ENCODE measurements at regions not wholly inside any gene's neighbourhood (a gene's known extent, or its start where the extent isn't known, plus 50 kb on each side); places are given as distances from the start of the nearest gene placed in this dataset.

DNA sequence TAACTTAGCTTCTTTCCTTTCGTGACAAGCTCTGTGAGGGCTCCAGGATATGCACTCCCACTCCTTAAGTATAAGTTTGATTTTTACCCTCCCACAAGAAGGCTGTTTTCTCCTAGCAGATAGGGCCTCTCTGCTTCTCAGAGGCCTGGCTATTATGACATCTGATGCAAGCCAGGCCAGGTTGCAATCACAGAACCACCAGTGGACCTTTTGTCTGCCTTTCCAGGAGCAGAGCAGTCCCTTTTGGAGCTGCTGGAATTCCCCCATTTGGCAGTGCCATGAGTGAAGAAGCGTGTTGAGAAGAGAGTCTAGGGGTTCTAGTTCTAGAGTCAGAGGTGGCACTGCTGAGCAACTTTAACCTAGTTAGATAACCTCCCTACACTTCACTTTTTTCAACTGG, 1004.3 kb upstream of the SEMA6D start:
- no peak overlapping the region for H3K27ac Mint-ChIP-seq
- peaks cover 3% of the 10 kb centered on the region for H3K36me3 Mint-ChIP-seq (ENCODE audit: low read depth)
- H3K27me3 Mint-ChIP-seq (ENCODE audit: low read depth, poor library complexity) = no peaks in the 10 kb centered on the region
- no peak overlapping the region for H3K4me3 Mint-ChIP-seq
- peaks cover 24% of the 10 kb centered on the region for H3K4me1 Mint-ChIP-seq
- H3K9me3 Mint-ChIP-seq = peaks cover 6% of the 10 kb centered on the region
- TF ChIP-seq, protein P1, sequence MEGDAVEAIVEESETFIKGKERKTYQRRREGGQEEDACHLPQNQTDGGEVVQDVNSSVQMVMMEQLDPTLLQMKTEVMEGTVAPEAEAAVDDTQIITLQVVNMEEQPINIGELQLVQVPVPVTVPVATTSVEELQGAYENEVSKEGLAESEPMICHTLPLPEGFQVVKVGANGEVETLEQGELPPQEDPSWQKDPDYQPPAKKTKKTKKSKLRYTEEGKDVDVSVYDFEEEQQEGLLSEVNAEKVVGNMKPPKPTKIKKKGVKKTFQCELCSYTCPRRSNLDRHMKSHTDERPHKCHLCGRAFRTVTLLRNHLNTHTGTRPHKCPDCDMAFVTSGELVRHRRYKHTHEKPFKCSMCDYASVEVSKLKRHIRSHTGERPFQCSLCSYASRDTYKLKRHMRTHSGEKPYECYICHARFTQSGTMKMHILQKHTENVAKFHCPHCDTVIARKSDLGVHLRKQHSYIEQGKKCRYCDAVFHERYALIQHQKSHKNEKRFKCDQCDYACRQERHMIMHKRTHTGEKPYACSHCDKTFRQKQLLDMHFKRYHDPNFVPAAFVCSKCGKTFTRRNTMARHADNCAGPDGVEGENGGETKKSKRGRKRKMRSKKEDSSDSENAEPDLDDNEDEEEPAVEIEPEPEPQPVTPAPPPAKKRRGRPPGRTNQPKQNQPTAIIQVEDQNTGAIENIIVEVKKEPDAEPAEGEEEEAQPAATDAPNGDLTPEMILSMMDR (IDR thresholded peaks at IDR 0.05) = no peak
- DNase-seq = no peak

DNA sequence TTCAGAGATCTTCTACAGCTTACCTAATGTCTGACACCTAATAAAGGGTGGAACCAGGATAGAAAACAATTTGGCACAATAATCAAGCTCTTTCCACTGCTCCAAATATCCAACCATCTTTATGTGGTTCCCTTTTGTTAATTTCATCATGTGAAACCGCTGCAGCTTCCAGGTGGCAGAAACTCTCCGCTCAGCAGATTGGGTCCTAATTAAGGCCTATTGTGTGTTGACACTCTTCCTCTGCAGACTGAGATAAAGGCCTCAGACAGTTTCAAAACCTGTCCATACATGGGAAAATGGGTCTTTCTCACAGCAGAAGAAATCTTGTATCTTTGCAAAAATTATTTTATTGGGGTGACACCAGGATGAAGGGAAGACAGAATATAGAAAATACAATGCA, 1002.4 kb upstream of the SEMA6D start:
- H3K4me1 Mint-ChIP-seq = peaks cover 5% of the 10 kb centered on the region
- TF ChIP-seq, protein P1 (IDR thresholded peaks at IDR 0.05) = no peak
- DNase-seq = no peak
- no peaks in the 10 kb centered on the region for H3K9me3 Mint-ChIP-seq
- H3K27me3 Mint-ChIP-seq (ENCODE audit: low read depth, poor library complexity) = no peaks in the 10 kb centered on the region
- no peaks in the 10 kb centered on the region for H3K36me3 Mint-ChIP-seq (ENCODE audit: low read depth)
- no peak overlapping the region for H3K27ac Mint-ChIP-seq
- no peak overlapping the region for H3K4me3 Mint-ChIP-seq

DNA sequence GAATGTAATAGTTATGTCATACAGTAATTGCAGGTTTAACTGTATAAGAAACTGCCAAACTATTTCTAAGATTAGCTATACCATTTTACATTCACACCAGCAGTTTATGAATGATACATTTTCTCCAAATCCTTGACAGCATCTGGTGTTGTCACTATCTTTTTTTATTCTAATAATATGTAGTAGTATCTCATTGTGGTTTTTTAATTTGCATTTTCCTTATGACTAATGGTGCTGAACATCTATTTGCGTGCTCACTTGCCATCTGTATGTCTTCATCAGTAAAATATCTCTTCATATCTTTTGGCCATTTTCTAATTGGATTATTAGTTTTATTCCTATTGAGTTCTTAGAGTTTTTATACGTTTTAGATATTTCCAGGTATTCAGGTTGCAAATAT, 994.0 kb upstream of the SEMA6D start:
- no peak for DNase-seq
- no peaks in the 10 kb centered on the region for H3K4me1 Mint-ChIP-seq
- H3K27ac Mint-ChIP-seq = no peak overlapping the region
- no peak overlapping the region for H3K4me3 Mint-ChIP-seq
- TF ChIP-seq, protein P1 (IDR thresholded peaks at IDR 0.05) = no peak
- peaks cover 4% of the 10 kb centered on the region for H3K36me3 Mint-ChIP-seq (ENCODE audit: low read depth)
- H3K27me3 Mint-ChIP-seq (ENCODE audit: low read depth, poor library complexity) = peaks cover 4% of the 10 kb centered on the region
- H3K9me3 Mint-ChIP-seq = peaks cover 22% of the 10 kb centered on the region

DNA sequence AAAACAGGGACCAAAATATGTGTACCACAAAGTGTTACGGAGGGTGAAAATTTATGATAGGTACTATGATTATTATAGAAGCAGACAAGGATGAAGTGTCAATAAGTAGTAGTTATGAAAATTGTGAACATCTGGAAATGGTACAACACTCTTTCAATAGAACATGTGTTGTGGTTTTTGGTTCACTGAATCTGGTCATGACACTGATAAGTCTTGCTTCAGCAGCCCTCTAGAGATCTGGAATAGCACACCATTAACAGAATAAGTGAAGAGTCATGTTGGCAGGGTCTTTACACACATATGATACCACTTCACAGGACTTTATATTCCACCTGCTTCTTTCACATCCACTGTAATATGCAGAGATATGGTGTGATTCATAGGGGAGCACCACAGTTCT, 985.2 kb upstream of the SEMA6D start:
- TF ChIP-seq, protein P1 (IDR thresholded peaks at IDR 0.05) = no peak
- no peaks in the 10 kb centered on the region for H3K4me1 Mint-ChIP-seq
- no peak overlapping the region for H3K4me3 Mint-ChIP-seq
- peaks cover 7% of the 10 kb centered on the region for H3K36me3 Mint-ChIP-seq (ENCODE audit: low read depth)
- H3K27ac Mint-ChIP-seq = no peak overlapping the region
- DNase-seq = no peak
- peaks cover 28% of the 10 kb centered on the region for H3K9me3 Mint-ChIP-seq
- peaks cover 3% of the 10 kb centered on the region for H3K27me3 Mint-ChIP-seq (ENCODE audit: low read depth, poor library complexity)

DNA sequence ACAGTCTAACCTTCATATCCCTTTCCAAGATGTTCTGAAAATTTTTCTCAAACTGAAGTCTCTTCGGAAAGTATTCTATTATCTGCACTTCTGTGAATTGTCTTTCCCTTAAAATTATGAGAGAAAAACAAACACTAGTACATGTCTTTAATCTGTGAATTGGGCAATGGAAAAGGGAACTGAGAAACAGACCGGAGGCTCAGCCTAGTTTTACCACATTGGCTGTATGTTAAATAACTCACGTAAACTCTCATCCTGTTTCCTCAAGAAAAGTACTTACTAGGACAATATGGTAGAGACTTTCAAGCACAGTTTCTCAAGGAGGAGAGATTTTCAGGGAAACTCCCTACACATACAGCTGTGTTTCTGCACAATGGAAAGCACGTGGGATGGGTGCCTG, 982.2 kb upstream of the SEMA6D start:
- H3K27me3 Mint-ChIP-seq (ENCODE audit: low read depth, poor library complexity) = no peaks in the 10 kb centered on the region
- no peaks in the 10 kb centered on the region for H3K4me1 Mint-ChIP-seq
- H3K9me3 Mint-ChIP-seq = peaks cover 3% of the 10 kb centered on the region
- no peak overlapping the region for H3K4me3 Mint-ChIP-seq
- H3K36me3 Mint-ChIP-seq (ENCODE audit: low read depth) = no peaks in the 10 kb centered on the region
- no peak overlapping the region for H3K27ac Mint-ChIP-seq
- no peak for DNase-seq
- TF ChIP-seq, protein P1 (IDR thresholded peaks at IDR 0.05) = no peak

DNA sequence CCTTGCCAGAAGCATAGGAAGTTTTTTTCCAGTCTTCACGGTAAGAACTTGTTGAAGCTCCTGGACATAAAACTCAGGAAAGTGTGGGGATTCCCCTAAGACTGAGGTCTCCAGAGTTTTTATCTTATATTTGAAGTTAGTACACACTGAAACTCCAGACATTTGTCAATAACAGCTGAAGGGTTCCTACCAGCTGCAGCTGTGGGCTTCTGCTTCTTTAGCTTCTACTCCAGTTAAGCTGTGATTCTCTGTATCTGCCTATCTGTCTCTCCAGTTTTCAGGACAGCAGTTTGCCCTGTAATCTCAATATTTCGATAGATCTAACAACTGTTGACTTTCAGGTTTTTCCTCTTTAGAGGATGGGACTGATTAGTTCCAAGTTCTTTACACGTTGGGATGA, 966.0 kb upstream of the SEMA6D start:
- Mint-ChIP-seq H3K4me1 (no peaks in the 10 kb centered on the region), H3K27ac (no peak overlapping the region), H3K9me3 (peaks cover 14% of the 10 kb centered on the region), H3K27me3 (ENCODE audit: low read depth, poor library complexity) (no peaks in the 10 kb centered on the region), H3K4me3 (no peak overlapping the region), H3K36me3 (ENCODE audit: low read depth) (no peaks in the 10 kb centered on the region)
- TF ChIP-seq, protein P1 (IDR thresholded peaks at IDR 0.05) = no peak
- no peak for DNase-seq

Measured in nephron progenitor cell (in vitro differentiated cells).